Ishikawa (cell line): ENCODE measurements at regions not wholly inside any gene's neighbourhood (a gene's known extent, or its start where the extent isn't known, plus 50 kb on each side); places are given as distances from the start of the nearest gene placed in this dataset.

Experiments
- EGR1 ChIP-seq: IDR thresholded peaks from 2 replicates; pipeline ENCODE4 v1.6.1; 2012
- EP300 ChIP-seq: IDR thresholded peaks from 2 replicates; pipeline ENCODE4 v1.6.1; 2012; ENCODE audit warnings: borderline replicate concordance
- FOXM1 ChIP-seq: IDR thresholded peaks from 2 replicates; pipeline ENCODE4 v1.6.1; 2012; ENCODE audit warnings: low read depth, borderline replicate concordance
- MAX ChIP-seq: IDR thresholded peaks from 2 replicates; pipeline ENCODE4 v1.6.1; 2012
- RAD21 ChIP-seq: IDR thresholded peaks from 2 replicates; pipeline ENCODE4 v1.6.1; 2012; ENCODE audit warnings: low read depth
- REST ChIP-seq: IDR thresholded peaks from 2 replicates; pipeline ENCODE4 v1.6.1; 2012; ENCODE audit warnings: low read depth, mild to moderate bottlenecking
- TCF12 ChIP-seq: IDR thresholded peaks from 2 replicates; pipeline ENCODE4 v1.6.1; 2012; ENCODE audit warnings: low read depth
- TEAD4 ChIP-seq: IDR thresholded peaks from 2 replicates; pipeline ENCODE4 v1.6.1; 2012
- USF1 ChIP-seq: IDR thresholded peaks from 2 replicates; pipeline ENCODE4 v1.6.1; 2012
- ZBTB7A ChIP-seq: IDR thresholded peaks from 2 replicates; pipeline ENCODE4 v1.6.1; 2012; ENCODE audit warnings: low read depth

- TF ChIP-seq EP300 (no peak), RAD21 (no peak), EGR1 (no peak), MAX (no peak), REST (no peak), FOXM1 (no peak), TCF12 (no peak), TEAD4 (no peak), USF1 (no peak), ZBTB7A (no peak)
Observed at GRCh38 chr7:42761486-42761885, 150.4 kb downstream of the C7orf25 start.
